ENCODE measurements at regions not wholly inside any gene's neighbourhood (a gene's known extent, or its start where the extent isn't known, plus 50 kb on each side); places are given as distances from the start of the nearest gene placed in this dataset.

GRCh38 chr4:119774840-119775239 lies 146.2 kb upstream of the PDE5A start:
- Histone ChIP-seq H3K79me2 (ENCODE audit: insufficient read depth, low read length) (no peaks in the 10 kb centered on the region), H3K4me3 (ENCODE audit: low read length, poor library complexity, severe bottlenecking) (no peak overlapping the region), H3K4me2 (ENCODE audit: low read depth, low read length, poor library complexity, severe bottlenecking) (no peak overlapping the region), H3F3A (ENCODE audit: low read depth) (no peaks in the 10 kb centered on the region), H3K9ac (ENCODE audit: low read depth, low read length, poor library complexity, severe bottlenecking) (no peak overlapping the region), H4K20me1 (ENCODE audit: insufficient read depth, low read length, poor library complexity, severe bottlenecking) (no peaks in the 10 kb centered on the region), H3K36me3 (ENCODE audit: insufficient read depth, low read length) (no peaks in the 10 kb centered on the region), H3K9me3 (ENCODE audit: insufficient read depth, low read depth, low read length) (no peaks in the 10 kb centered on the region), H3K27me3 (ENCODE audit: insufficient read depth, low read length, poor library complexity, severe bottlenecking) (no peaks in the 10 kb centered on the region), H3K4me1 (ENCODE audit: insufficient read depth, low read length, poor library complexity, severe bottlenecking) (no peaks in the 10 kb centered on the region), H3K9me2 (replicated peaks; ENCODE audit: low read depth, low read length) (no peaks in the 10 kb centered on the region), H2AFZ (ENCODE audit: low read length) (no peak overlapping the region)
- TF ChIP-seq CTCF (conservative IDR thresholded peaks at IDR 0.05; ENCODE audit: low read length) (no peak), EZH2phosphoT487 (IDR thresholded peaks at IDR 0.05; ENCODE audit: borderline replicate concordance) (no peak)

- Histone ChIP-seq H3K9me3 (ENCODE audit: insufficient read depth, low read depth, low read length) (no peaks in the 10 kb centered on the region), H3F3A (ENCODE audit: low read depth) (no peaks in the 10 kb centered on the region), H3K27me3 (ENCODE audit: insufficient read depth, low read length, poor library complexity, severe bottlenecking) (no peaks in the 10 kb centered on the region), H3K4me3 (ENCODE audit: low read length, poor library complexity, severe bottlenecking) (no peak overlapping the region), H3K9me2 (replicated peaks; ENCODE audit: low read depth, low read length) (no peaks in the 10 kb centered on the region), H3K79me2 (ENCODE audit: insufficient read depth, low read length) (no peaks in the 10 kb centered on the region), H4K20me1 (ENCODE audit: insufficient read depth, low read length, poor library complexity, severe bottlenecking) (no peaks in the 10 kb centered on the region), H3K9ac (ENCODE audit: low read depth, low read length, poor library complexity, severe bottlenecking) (no peak overlapping the region), H3K4me2 (ENCODE audit: low read depth, low read length, poor library complexity, severe bottlenecking) (no peak overlapping the region), H3K36me3 (ENCODE audit: insufficient read depth, low read length) (no peaks in the 10 kb centered on the region), H3K4me1 (ENCODE audit: insufficient read depth, low read length, poor library complexity, severe bottlenecking) (no peaks in the 10 kb centered on the region), H2AFZ (ENCODE audit: low read length) (no peak overlapping the region)
- no peak for TF ChIP-seq CTCF (conservative IDR thresholded peaks at IDR 0.05; ENCODE audit: low read length)
- TF ChIP-seq EZH2phosphoT487 (IDR thresholded peaks at IDR 0.05; ENCODE audit: borderline replicate concordance), result no peak
Observed at GRCh38 chr4:119765951-119766350, 137.3 kb upstream of the PDE5A start.

GRCh38 chr4:119765469-119765868 lies 136.9 kb upstream of the PDE5A start:
- H3K4me1 ChIP-seq (ENCODE audit: insufficient read depth, low read length, poor library complexity, severe bottlenecking), result no peaks in the 10 kb centered on the region

More at GRCh38 chr4:119765469-119765868, 136.9 kb upstream of the PDE5A start:
- no peaks in the 10 kb centered on the region for H3K9me2 ChIP-seq (replicated peaks; ENCODE audit: low read depth, low read length)
- TF ChIP-seq CTCF (conservative IDR thresholded peaks at IDR 0.05; ENCODE audit: low read length) (no peak), EZH2phosphoT487 (IDR thresholded peaks at IDR 0.05; ENCODE audit: borderline replicate concordance) (no peak)
- no peaks in the 10 kb centered on the region for H4K20me1 ChIP-seq (ENCODE audit: insufficient read depth, low read length, poor library complexity, severe bottlenecking)
- no peak overlapping the region for H3K4me2 ChIP-seq (ENCODE audit: low read depth, low read length, poor library complexity, severe bottlenecking)
- H3K4me3 ChIP-seq (ENCODE audit: low read length, poor library complexity, severe bottlenecking), result no peak overlapping the region
- no peaks in the 10 kb centered on the region for H3K27me3 ChIP-seq (ENCODE audit: insufficient read depth, low read length, poor library complexity, severe bottlenecking)
- no peak overlapping the region for H3K9ac ChIP-seq (ENCODE audit: low read depth, low read length, poor library complexity, severe bottlenecking)
- H2AFZ ChIP-seq (ENCODE audit: low read length), result no peak overlapping the region
- H3K79me2 ChIP-seq (ENCODE audit: insufficient read depth, low read length), result no peaks in the 10 kb centered on the region
- no peaks in the 10 kb centered on the region for H3K9me3 ChIP-seq (ENCODE audit: insufficient read depth, low read depth, low read length)
- no peaks in the 10 kb centered on the region for H3F3A ChIP-seq (ENCODE audit: low read depth)
- H3K36me3 ChIP-seq (ENCODE audit: insufficient read depth, low read length), result no peaks in the 10 kb centered on the region
